Liver (tissue), 8 donors: ENCODE measurements at regions not wholly inside any gene's neighbourhood (a gene's known extent, or its start where the extent isn't known, plus 50 kb on each side); places are given as distances from the start of the nearest gene placed in this dataset.

Experiments
- DNase-seq: peaks from one replicate; pipeline ENCODE4 v3.0.0-alpha.2; 2017; ENCODE audit warnings: low spot score
- H3K27ac ChIP-seq, 2 donors: one replicate each; pipeline ENCODE4 v1.7.0; 2013; ENCODE audit warnings: inconsistent platforms in 2 of 2, low read length in 2 of 2, control low read depth in 1 of 2, low read depth in 1 of 2, mild to moderate bottlenecking in 1 of 2
- H3K27me3 ChIP-seq, 4 donors: one replicate each; pipeline versions ENCODE4 v1.6.1 to v1.7.0; 2013; ENCODE audit warnings: low read length in 3 of 4, inconsistent platforms in 1 of 4, mild to moderate bottlenecking in 1 of 4, moderate library complexity in 1 of 4; ENCODE audit not compliant: control insufficient read depth in 4 of 4, insufficient read depth in 4 of 4
- H3K36me3 ChIP-seq, 4 donors: one replicate each; pipeline versions ENCODE4 v1.6.1 to v1.7.0; 2013; ENCODE audit warnings: low read length in 3 of 4, mild to moderate bottlenecking in 3 of 4, low read depth in 1 of 4, moderate library complexity in 1 of 4; ENCODE audit not compliant: control insufficient read depth in 4 of 4, insufficient read depth in 3 of 4
- H3K4me1 ChIP-seq, 4 donors: one replicate each; pipeline versions ENCODE4 v1.6.1 to v1.7.0; 2013; ENCODE audit warnings: low read length in 3 of 4, mild to moderate bottlenecking in 3 of 4, moderate library complexity in 1 of 4; ENCODE audit not compliant: control insufficient read depth in 4 of 4, insufficient read depth in 4 of 4
- H3K4me3 ChIP-seq, 3 donors: one replicate each; pipeline versions ENCODE4 v1.6.1 to v1.7.0; 2013; ENCODE audit warnings: low read length in 3 of 3, control low read depth in 1 of 3, low read depth in 1 of 3, mild to moderate bottlenecking in 1 of 3
- H3K9ac ChIP-seq, 2 donors: one replicate each; pipeline ENCODE4 v1.7.0; 2013; ENCODE audit warnings: low read length in 2 of 2, mild to moderate bottlenecking in 2 of 2, moderate library complexity in 2 of 2, control low read depth in 1 of 2, low read depth in 1 of 2
- H3K9me3 ChIP-seq, 4 donors: one replicate each; pipeline versions ENCODE4 v1.6.1 to v1.7.0; 2013; ENCODE audit warnings: low read length in 3 of 4; ENCODE audit not compliant: control insufficient read depth in 4 of 4
- ATF3 ChIP-seq: IDR thresholded peaks from 2 replicates; pipeline ENCODE4 v1.6.1; 2016; ENCODE audit warnings: antibody characterized with exemption
- CTCF ChIP-seq: fragments of 150-350 bp; IDR thresholded peaks from 2 replicates; pipeline ENCODE4 v1.5.1; 2017; ENCODE audit warnings: improper control_type of control experiment, low read depth, low read length; ENCODE audit not compliant: missing input control
- EGR1 ChIP-seq, 2 donors: IDR thresholded peaks; 2 replicates each; pipeline ENCODE4 v1.6.1; 2016 to 2018; ENCODE audit warnings: antibody characterized with exemption in 2 of 2, low read depth in 2 of 2
- FOXA2 ChIP-seq: IDR thresholded peaks from 2 replicates; pipeline ENCODE4 v1.6.1; 2016; ENCODE audit warnings: antibody characterized with exemption
- GABPA ChIP-seq, 2 donors: IDR thresholded peaks in 1 of 2; conservative IDR thresholded peaks in 1 of 2; 2 replicates each; pipeline ENCODE4 v1.6.1; 2016; ENCODE audit warnings: antibody characterized with exemption in 2 of 2, mild to moderate bottlenecking in 1 of 2, moderate library complexity in 1 of 2
- HNF4A ChIP-seq, 2 donors: conservative IDR thresholded peaks; 2 replicates each; pipeline ENCODE4 v1.6.1; 2016; ENCODE audit warnings: antibody characterized with exemption in 2 of 2, mild to moderate bottlenecking in 2 of 2
- HNF4G ChIP-seq: IDR thresholded peaks from 2 replicates; pipeline ENCODE4 v1.6.1; 2016; ENCODE audit warnings: antibody characterized with exemption
- JUND ChIP-seq, 2 donors: IDR thresholded peaks; 2 replicates each; pipeline ENCODE4 v1.6.1; 2016; ENCODE audit warnings: antibody characterized with exemption in 2 of 2
- NR2F2 ChIP-seq: IDR thresholded peaks from 2 replicates; pipeline ENCODE4 v1.6.1; 2016; ENCODE audit warnings: antibody characterized with exemption
- RAD21 ChIP-seq, 2 donors: IDR thresholded peaks; 2 replicates each; pipeline ENCODE4 v1.6.1; 2016; ENCODE audit warnings: antibody characterized with exemption in 2 of 2, mild to moderate bottlenecking in 2 of 2
- RXRA ChIP-seq, 2 donors: IDR thresholded peaks; 2 replicates each; pipeline ENCODE4 v1.6.1; 2017 to 2018; ENCODE audit warnings: antibody characterized with exemption in 2 of 2, mild to moderate bottlenecking in 1 of 2
- SP1 ChIP-seq: IDR thresholded peaks from 2 replicates; pipeline ENCODE4 v1.6.1; 2018; ENCODE audit warnings: antibody characterized with exemption, mild to moderate bottlenecking
- TAF1 ChIP-seq: conservative IDR thresholded peaks from 2 replicates; pipeline ENCODE4 v1.6.1; 2016; ENCODE audit warnings: antibody characterized with exemption, mild to moderate bottlenecking
- YY1 ChIP-seq: IDR thresholded peaks from 2 replicates; pipeline ENCODE4 v1.6.1; 2016; ENCODE audit warnings: antibody characterized with exemption, mild to moderate bottlenecking
- ZBTB33 ChIP-seq: IDR thresholded peaks from 2 replicates; pipeline ENCODE4 v1.6.1; 2016; ENCODE audit warnings: antibody characterized with exemption
- WGBS: extraction: QIAGEN DNeasy Blood & Tissue Kit; methylation state at CpG from one replicate; pipeline ENCODE4 v1.1.7; 2013; 5-methylcytosine and 5-hydroxymethylcytosine counted together
- donor health status: healthy.
- donor health status: healthy.
- donor health status: healthy.
- donor health status: healthy.
- donor health status: healthy.

GRCh38 chr5:118628660-118629354 lies 359.5 kb downstream of the DTWD2 start (continued):
- no peak for TF ChIP-seq RAD21 (IDR thresholded peaks at IDR 0.05)

- H3K9me3 ChIP-seq, result no peaks in the 10 kb centered on the region
- H3K4me1 ChIP-seq, result no peaks in the 10 kb centered on the region
- H3K4me3 ChIP-seq, result no peak overlapping the region
- no peak for TF ChIP-seq HNF4G
- no peak for TF ChIP-seq GABPA (IDR thresholded peaks at IDR 0.05 in 1 of 2, conservative IDR thresholded peaks at IDR 0.05 in 1 of 2)
- no peak for TF ChIP-seq YY1
- TF ChIP-seq RXRA (IDR thresholded peaks at IDR 0.05), result no peak
- no peak for TF ChIP-seq ATF3
- TF ChIP-seq SP1, result no peak
- TF ChIP-seq ZBTB33, result no peak
- no peak overlapping the region for H3K27ac ChIP-seq
- H3K27me3 ChIP-seq, result no peaks in the 10 kb centered on the region
- WGBS, result 57% methylated on average over 2 of the region's 2 CpGs
- no peaks in the 10 kb centered on the region for H3K36me3 ChIP-seq
- no peak for DNase-seq
- no peak overlapping the region for H3K9ac ChIP-seq
These were observed 368.1 kb downstream of the DTWD2 start for GRCh38 chr5:118620233-118620632.

- no peaks in the 10 kb centered on the region for H3K36me3 ChIP-seq
- H3K4me3 ChIP-seq, result no peak overlapping the region
- H3K9ac ChIP-seq, result no peak overlapping the region
- H3K27ac ChIP-seq, result no peak overlapping the region
- TF ChIP-seq NR2F2 (no peak), RXRA (IDR thresholded peaks at IDR 0.05) (no peak), GABPA (IDR thresholded peaks at IDR 0.05 in 1 of 2, conservative IDR thresholded peaks at IDR 0.05 in 1 of 2) (no peak), CTCF (no peak), JUND (IDR thresholded peaks at IDR 0.05) (no peak), FOXA2 (no peak), TAF1 (no peak), ATF3 (no peak), HNF4A (conservative IDR thresholded peaks at IDR 0.05) (no peak), ZBTB33 (no peak), EGR1 (IDR thresholded peaks at IDR 0.05; ENCODE audit: low read depth in 2 of 2) (no peak)
- 51% methylated on average over 3 of the region's 3 CpGs for WGBS
- no peaks in the 10 kb centered on the region for H3K27me3 ChIP-seq
- no peak for DNase-seq
- no peaks in the 10 kb centered on the region for H3K4me1 ChIP-seq
- no peaks in the 10 kb centered on the region for H3K9me3 ChIP-seq
These were observed 368.5 kb downstream of the DTWD2 start for GRCh38 chr5:118619823-118620222.
